ENCODE measurements at regions not wholly inside any gene's neighbourhood (a gene's known extent, or its start where the extent isn't known, plus 50 kb on each side); places are given as distances from the start of the nearest gene placed in this dataset.

GRCh38 chr7:110412614-110413013, 678.3 kb upstream of the LRRN3 start:
- WGBS, 2 donors = 64 to 81% methylated on average over 1 of the region's 1 CpG
- no peak for ATAC-seq
- no peak for FAIRE-seq
- no peak for DNase-seq
- no peaks in the 10 kb centered on the region for H3K36me3 ChIP-seq
- H3K9me3 ChIP-seq = no peaks in the 10 kb centered on the region
- no peak overlapping the region for H3K27ac ChIP-seq
- intact Hi-C loops (cut with DNase I) = no loop called here
- no peak for TF ChIP-seq CTCF (IDR thresholded peaks at IDR 0.05)
- no peaks in the 10 kb centered on the region for H3K4me1 ChIP-seq
- H3K4me3 ChIP-seq = no peak overlapping the region
- no peaks in the 10 kb centered on the region for H3K27me3 ChIP-seq

GRCh38 chr7:110413038-110413437, 677.9 kb upstream of the LRRN3 start:
- FAIRE-seq (no peak), DNase-seq (no peak), ATAC-seq (no peak)
- Histone ChIP-seq H3K27me3 (no peaks in the 10 kb centered on the region), H3K27ac (no peak overlapping the region), H3K9me3 (no peaks in the 10 kb centered on the region), H3K4me1 (no peaks in the 10 kb centered on the region), H3K4me3 (no peak overlapping the region), H3K36me3 (no peaks in the 10 kb centered on the region)
- no peak for TF ChIP-seq CTCF (IDR thresholded peaks at IDR 0.05)
- intact Hi-C loops (cut with DNase I) = no loop called here

GRCh38 chr7:110417611-110418010, 673.3 kb upstream of the LRRN3 start:
- no peak overlapping the region for H3K27ac ChIP-seq
- H3K4me1 ChIP-seq = no peaks in the 10 kb centered on the region
- intact Hi-C loops (cut with DNase I) = no loop called here
- FAIRE-seq (no peak), DNase-seq (no peak), ATAC-seq (no peak)
- no peaks in the 10 kb centered on the region for H3K36me3 ChIP-seq
- no peaks in the 10 kb centered on the region for H3K9me3 ChIP-seq
- WGBS, 2 donors = 71 to 83% methylated on average over 2 of the region's 2 CpGs
- TF ChIP-seq CTCF (IDR thresholded peaks at IDR 0.05) = no peak
- no peak overlapping the region for H3K4me3 ChIP-seq
- no peaks in the 10 kb centered on the region for H3K27me3 ChIP-seq

- Histone ChIP-seq H3K4me1 (no peaks in the 10 kb centered on the region), H3K36me3 (no peaks in the 10 kb centered on the region), H3K9me3 (no peaks in the 10 kb centered on the region), H3K27ac (no peak overlapping the region), H3K4me3 (no peak overlapping the region), H3K27me3 (no peaks in the 10 kb centered on the region)
- ATAC-seq = no peak
- intact Hi-C loops (cut with DNase I) = no loop called here
- no peak for FAIRE-seq
- TF ChIP-seq CTCF (IDR thresholded peaks at IDR 0.05) = no peak
- no peak for DNase-seq
- WGBS, 2 donors = 49 to 60% methylated on average over 2 of the region's 2 CpGs
These were observed 672.2 kb upstream of the LRRN3 start for GRCh38 chr7:110418659-110419280.

- DNase-seq (no peak), ATAC-seq (no peak), FAIRE-seq (no peak)
- H3K4me1 ChIP-seq = no peaks in the 10 kb centered on the region
- 75 to 88% methylated on average over 1 of the region's 1 CpG for WGBS, 2 donors
- no peaks in the 10 kb centered on the region for H3K36me3 ChIP-seq
- no peaks in the 10 kb centered on the region for H3K27me3 ChIP-seq
- H3K9me3 ChIP-seq = no peaks in the 10 kb centered on the region
- H3K27ac ChIP-seq = no peak overlapping the region
- no peak overlapping the region for H3K4me3 ChIP-seq
- TF ChIP-seq CTCF (IDR thresholded peaks at IDR 0.05) = no peak
- intact Hi-C loops (cut with DNase I) = no loop called here
These were observed 670.1 kb upstream of the LRRN3 start for GRCh38 chr7:110420788-110421187.

Measured in pancreas (tissue), 10 donors.